Activated CD4-positive, CD25-positive, alpha-beta regulatory T cell (primary cell): ENCODE measurements at regions not wholly inside any gene's neighbourhood (a gene's known extent, or its start where the extent isn't known, plus 50 kb on each side); places are given as distances from the start of the nearest gene placed in this dataset.
"Not testable (repeated sequence)": the region's sequence is repeated elsewhere in the genome, so short reads cannot be mapped to it uniquely, and the experiment has no call there.

Experiments
- DNase-seq, 4 experiments: peaks; one replicate each; lab custom pipeline; 2025; lab: John Stamatoyannopoulos, UW

- DNase-seq, result no peak
Measured at GRCh38 chr3:15989419-15989818, 185.1 kb upstream of the GALNT15 start.

GRCh38 chr3:15993660-15994059, 180.8 kb upstream of the GALNT15 start:
- DNase-seq, result not testable (repeated sequence)

- DNase-seq, result not testable (repeated sequence)
Measured at GRCh38 chr3:15996496-15996895, 178.0 kb upstream of the GALNT15 start.

GRCh38 chr3:15997274-15997943, 177.1 kb upstream of the GALNT15 start:
- DNase-seq, result no peak

- no peak for DNase-seq
Measured at GRCh38 chr3:15998911-15999310, 175.6 kb upstream of the GALNT15 start.

GRCh38 chr3:16004812-16005211, 169.7 kb upstream of the GALNT15 start:
- no peak for DNase-seq

GRCh38 chr3:16011376-16011775, 163.1 kb upstream of the GALNT15 start:
- no peak for DNase-seq

GRCh38 chr3:16012086-16012485, 162.4 kb upstream of the GALNT15 start:
- DNase-seq, result no peak

GRCh38 chr3:16013568-16013967, 160.9 kb upstream of the GALNT15 start:
- DNase-seq, result no peak

GRCh38 chr3:16021801-16022200, 152.7 kb upstream of the GALNT15 start:
- not testable (repeated sequence) for DNase-seq

GRCh38 chr3:16023881-16024280, 150.6 kb upstream of the GALNT15 start:
- not testable (repeated sequence) for DNase-seq

- no peak for DNase-seq
Measured at GRCh38 chr3:16024548-16024947, 149.9 kb upstream of the GALNT15 start.

GRCh38 chr3:16026753-16027152, 147.7 kb upstream of the GALNT15 start:
- DNase-seq, result no peak

GRCh38 chr3:16028604-16029003, 145.9 kb upstream of the GALNT15 start:
- DNase-seq, result no peak

- no peak for DNase-seq
Measured at GRCh38 chr3:16030342-16030741, 144.1 kb upstream of the GALNT15 start.

- DNase-seq, result no peak
Measured at GRCh38 chr3:16031434-16031833, 143.0 kb upstream of the GALNT15 start.

- no peak for DNase-seq
Measured at GRCh38 chr3:16033889-16034687, 140.4 kb upstream of the GALNT15 start.

- no peak for DNase-seq
Measured at GRCh38 chr3:16040991-16041390, 133.5 kb upstream of the GALNT15 start.

GRCh38 chr3:16048435-16049318, 125.8 kb upstream of the GALNT15 start:
- peak in 1 of 4 experiments; percentile 2 for DNase-seq

GRCh38 chr3:16050641-16051467, 123.6 kb upstream of the GALNT15 start:
- DNase-seq, result no peak

GRCh38 chr3:16051691-16052090, 122.8 kb upstream of the GALNT15 start:
- DNase-seq, result no peak

GRCh38 chr3:16052964-16053363, 121.5 kb upstream of the GALNT15 start:
- no peak for DNase-seq
